Natural killer cell treated with Interleukin-12 subunit alpha and Interleukin-12 subunit beta and Interleukin-15 and Interleukin-18, amount 100 ng/mL, for 72 hours (primary cell): ENCODE measurements at regions not wholly inside any gene's neighbourhood (a gene's known extent, or its start where the extent isn't known, plus 50 kb on each side); places are given as distances from the start of the nearest gene placed in this dataset.

Experiments
- ATAC-seq, 2 donors: fragments of 150-1000 bp; cut with Tn5 transposase in 1 of 2; sonication (Bioruptor Pico), chemical (Tn5 transposase) in 1 of 2; 2 replicates each; pipeline ENCODE4 v1.10.0; 2021
- DNase-seq: peaks from one replicate; pipeline ENCODE4 v3.0.0; 2022; ENCODE audit warnings: low spot score
- H3K27ac Mint-ChIP-seq, 2 donors: 1 replicate in 1 of 2; 2 replicates in 1 of 2; pipeline ENCODE4 v1.8.0; 2022; ENCODE audit warnings: mixed read lengths in 2 of 2, mild to moderate bottlenecking in 1 of 2, moderate library complexity in 1 of 2
- H3K27me3 Mint-ChIP-seq, 2 donors: 1 replicate in 1 of 2; 2 replicates in 1 of 2; pipeline ENCODE4 v1.8.0; 2022; ENCODE audit warnings: mixed read lengths in 2 of 2
- H3K36me3 Mint-ChIP-seq: one replicate; pipeline ENCODE4 v1.8.0; 2022; ENCODE audit warnings: mixed read lengths
- H3K4me1 Mint-ChIP-seq, 2 donors: 1 replicate in 1 of 2; 2 replicates in 1 of 2; pipeline ENCODE4 v1.8.0; 2022; ENCODE audit warnings: low read depth in 2 of 2, mixed read lengths in 2 of 2, mild to moderate bottlenecking in 1 of 2
- H3K4me3 Mint-ChIP-seq: one replicate; pipeline ENCODE4 v1.8.0; 2022; ENCODE audit warnings: mixed read lengths
- H3K9me3 Mint-ChIP-seq: 2 replicates; pipeline ENCODE4 v1.8.0; 2022; ENCODE audit warnings: mixed read lengths

- ATAC-seq (no peak), DNase-seq (no peak)
- Mint-ChIP-seq H3K4me3 (no peak overlapping the region), H3K36me3 (no peaks in the 10 kb centered on the region), H3K4me1 (no peaks in the 10 kb centered on the region), H3K27ac (no peak overlapping the region), H3K9me3 (no peaks in the 10 kb centered on the region), H3K27me3 (peaks cover 5 to 13% of the 10 kb centered on the region in 2 donors)
Observed at GRCh38 chr10:29962166-29962850, 97.1 kb downstream of the JCAD start.

- Mint-ChIP-seq H3K36me3 (no peaks in the 10 kb centered on the region), H3K27me3 (peaks cover 5 to 13% of the 10 kb centered on the region in 2 donors), H3K4me1 (no peaks in the 10 kb centered on the region), H3K4me3 (no peak overlapping the region), H3K9me3 (no peaks in the 10 kb centered on the region), H3K27ac (no peak overlapping the region)
- no peak for ATAC-seq
- no peak for DNase-seq
Observed at GRCh38 chr10:29961351-29961750, 98.0 kb downstream of the JCAD start.

GRCh38 chr10:29960261-29960660 is 99.1 kb downstream of the JCAD start:
- H3K4me3 Mint-ChIP-seq = no peak overlapping the region
- H3K9me3 Mint-ChIP-seq = no peaks in the 10 kb centered on the region
- no peak for DNase-seq
- no peak for ATAC-seq
- no peaks in the 10 kb centered on the region for H3K36me3 Mint-ChIP-seq
- no peak overlapping the region for H3K27ac Mint-ChIP-seq
- peaks cover 5 to 13% of the 10 kb centered on the region in 2 donors for H3K27me3 Mint-ChIP-seq
- peaks cover 0 to 4% of the 10 kb centered on the region in 2 donors for H3K4me1 Mint-ChIP-seq

- H3K4me3 Mint-ChIP-seq = no peak overlapping the region
- ATAC-seq (no peak), DNase-seq (no peak)
- H3K27ac Mint-ChIP-seq = no peak overlapping the region
- H3K27me3 Mint-ChIP-seq = peaks cover 5 to 12% of the 10 kb centered on the region in 2 donors
- H3K36me3 Mint-ChIP-seq = no peaks in the 10 kb centered on the region
- H3K9me3 Mint-ChIP-seq = no peaks in the 10 kb centered on the region
- H3K4me1 Mint-ChIP-seq = peaks cover 0 to 4% of the 10 kb centered on the region in 2 donors
Observed at GRCh38 chr10:29959586-29959985, 99.8 kb downstream of the JCAD start.

GRCh38 chr10:29958440-29958839 is 100.9 kb downstream of the JCAD start:
- no peak for ATAC-seq
- H3K27me3 Mint-ChIP-seq = peaks cover 4 to 5% of the 10 kb centered on the region in 2 donors
- H3K4me1 Mint-ChIP-seq = peaks cover 0 to 4% of the 10 kb centered on the region in 2 donors
- no peaks in the 10 kb centered on the region for H3K36me3 Mint-ChIP-seq
- DNase-seq = no peak
- H3K9me3 Mint-ChIP-seq = no peaks in the 10 kb centered on the region
- no peak overlapping the region for H3K4me3 Mint-ChIP-seq
- no peak overlapping the region for H3K27ac Mint-ChIP-seq

GRCh38 chr10:29957907-29958331 is 101.5 kb downstream of the JCAD start:
- no peak for DNase-seq
- no peak overlapping the region for H3K4me3 Mint-ChIP-seq
- no peak for ATAC-seq
- H3K27ac Mint-ChIP-seq = no peak overlapping the region
- H3K36me3 Mint-ChIP-seq = no peaks in the 10 kb centered on the region
- peaks cover 0 to 4% of the 10 kb centered on the region in 2 donors for H3K4me1 Mint-ChIP-seq
- no peaks in the 10 kb centered on the region for H3K9me3 Mint-ChIP-seq
- H3K27me3 Mint-ChIP-seq = peaks cover 4 to 5% of the 10 kb centered on the region in 2 donors

GRCh38 chr10:29957236-29957635 is 102.2 kb downstream of the JCAD start:
- Mint-ChIP-seq H3K4me1 (peaks cover 0 to 4% of the 10 kb centered on the region in 2 donors), H3K27me3 (peaks cover 4 to 5% of the 10 kb centered on the region in 2 donors), H3K36me3 (no peaks in the 10 kb centered on the region), H3K9me3 (no peaks in the 10 kb centered on the region), H3K4me3 (no peak overlapping the region), H3K27ac (no peak overlapping the region)
- DNase-seq (no peak), ATAC-seq (no peak)

- ATAC-seq = no peak
- H3K27ac Mint-ChIP-seq = no peak overlapping the region
- no peaks in the 10 kb centered on the region for H3K36me3 Mint-ChIP-seq
- peaks cover 4 to 5% of the 10 kb centered on the region in 2 donors for H3K27me3 Mint-ChIP-seq
- peaks cover 0 to 4% of the 10 kb centered on the region in 2 donors for H3K4me1 Mint-ChIP-seq
- H3K9me3 Mint-ChIP-seq = no peaks in the 10 kb centered on the region
- DNase-seq = no peak
- no peak overlapping the region for H3K4me3 Mint-ChIP-seq
Observed at GRCh38 chr10:29956335-29956924, 103.0 kb downstream of the JCAD start.

GRCh38 chr10:29955329-29955935 is 104.0 kb downstream of the JCAD start:
- Mint-ChIP-seq H3K36me3 (no peaks in the 10 kb centered on the region), H3K4me3 (no peak overlapping the region), H3K4me1 (peaks cover 0 to 4% of the 10 kb centered on the region in 2 donors), H3K9me3 (no peaks in the 10 kb centered on the region), H3K27ac (no peak overlapping the region), H3K27me3 (peaks cover 3 to 4% of the 10 kb centered on the region in 2 donors)
- ATAC-seq (no peak), DNase-seq (no peak)

GRCh38 chr10:29951441-29951931 is 107.9 kb downstream of the JCAD start:
- ATAC-seq = peak in 1 of 2 donors; percentile 30
- Mint-ChIP-seq H3K27me3 (no peaks in the 10 kb centered on the region), H3K9me3 (no peaks in the 10 kb centered on the region), H3K4me1 (peaks cover 0 to 4% of the 10 kb centered on the region in 2 donors), H3K36me3 (no peaks in the 10 kb centered on the region), H3K27ac (no peak overlapping the region), H3K4me3 (no peak overlapping the region)
- no peak for DNase-seq

- Mint-ChIP-seq H3K27me3 (peaks cover 5 to 7% of the 10 kb centered on the region in 2 donors), H3K36me3 (no peaks in the 10 kb centered on the region), H3K4me3 (no peak overlapping the region), H3K4me1 (peaks cover 0 to 1% of the 10 kb centered on the region in 2 donors), H3K27ac (no peak overlapping the region), H3K9me3 (no peaks in the 10 kb centered on the region)
- DNase-seq (no peak), ATAC-seq (no peak)
Observed at GRCh38 chr10:29950391-29950790, 109.0 kb downstream of the JCAD start.

- no peak overlapping the region for H3K4me3 Mint-ChIP-seq
- no peaks in the 10 kb centered on the region for H3K9me3 Mint-ChIP-seq
- no peak for ATAC-seq
- no peak overlapping the region for H3K27ac Mint-ChIP-seq
- peaks cover 8 to 9% of the 10 kb centered on the region in 2 donors for H3K27me3 Mint-ChIP-seq
- H3K36me3 Mint-ChIP-seq = no peaks in the 10 kb centered on the region
- DNase-seq = no peak
- H3K4me1 Mint-ChIP-seq = no peaks in the 10 kb centered on the region
Observed at GRCh38 chr10:29949411-29950011, 109.9 kb downstream of the JCAD start.

GRCh38 chr10:29948881-29949355 is 110.5 kb downstream of the JCAD start:
- Mint-ChIP-seq H3K9me3 (no peaks in the 10 kb centered on the region), H3K4me1 (no peaks in the 10 kb centered on the region), H3K27me3 (peaks cover 8 to 9% of the 10 kb centered on the region in 2 donors), H3K27ac (no peak overlapping the region), H3K36me3 (no peaks in the 10 kb centered on the region), H3K4me3 (no peak overlapping the region)
- no peak for ATAC-seq
- DNase-seq = no peak

GRCh38 chr10:29947701-29948060 is 111.7 kb downstream of the JCAD start:
- H3K36me3 Mint-ChIP-seq = no peaks in the 10 kb centered on the region
- H3K4me1 Mint-ChIP-seq = no peaks in the 10 kb centered on the region
- no peak overlapping the region for H3K27ac Mint-ChIP-seq
- H3K27me3 Mint-ChIP-seq = peaks cover 8 to 16% of the 10 kb centered on the region in 2 donors
- DNase-seq (no peak), ATAC-seq (no peak)
- no peaks in the 10 kb centered on the region for H3K9me3 Mint-ChIP-seq
- no peak overlapping the region for H3K4me3 Mint-ChIP-seq
